WTC11 (cell line): ENCODE measurements at regions not wholly inside any gene's neighbourhood (a gene's known extent, or its start where the extent isn't known, plus 50 kb on each side); places are given as distances from the start of the nearest gene placed in this dataset.
"Not testable (repeated sequence)": the region's sequence is repeated elsewhere in the genome, so short reads cannot be mapped to it uniquely, and the experiment has no call there.

Experiments
- ELF4 ChIP-seq: sonication (generic); formaldehyde crosslinking; IDR thresholded peaks from 2 replicates; pipeline ENCODE4 v1.8.1; 2022; ENCODE audit warnings: low read depth, mild to moderate bottlenecking, moderate library complexity, missing genetic modification reagents
- FOXP4 ChIP-seq: sonication (generic); formaldehyde crosslinking; IDR thresholded peaks from 2 replicates; pipeline ENCODE4 v1.8.0; 2022; ENCODE audit warnings: mild to moderate bottlenecking, missing genetic modification reagents
- NR1H2 ChIP-seq: sonication (generic); formaldehyde crosslinking; IDR thresholded peaks from 2 replicates; pipeline ENCODE4 v1.9.0; 2021; ENCODE audit warnings: mild to moderate bottlenecking, moderate library complexity, missing genetic modification reagents
- TF ChIP-seq, protein P1 (sequence below): fragments of 200-600 bp; IDR thresholded peaks from 2 replicates; pipeline ENCODE4 v1.8.0; 2022; ENCODE audit warnings: antibody characterized with exemption
- TF ChIP-seq, protein P2 (sequence below): sonication (generic); formaldehyde crosslinking; IDR thresholded peaks from 2 replicates; pipeline ENCODE4 v1.8.0; 2023; ENCODE audit warnings: missing genetic modification reagents, mild to moderate bottlenecking, borderline replicate concordance
- TF ChIP-seq, protein P3 (sequence below): sonication (generic); formaldehyde crosslinking; IDR thresholded peaks from 2 replicates; pipeline ENCODE4 v1.8.1; 2023; ENCODE audit warnings: mild to moderate bottlenecking, moderate library complexity, missing genetic modification reagents
- TF ChIP-seq, protein P4 (sequence below): fragments of 250-450 bp; sonication (Bioruptor Pico); IDR thresholded peaks from 2 replicates; pipeline ENCODE4 v1.9.0; 2021; ENCODE audit warnings: mild to moderate bottlenecking

GRCh38 chr16:5240278-5240626, 142.7 kb upstream of the EEF2KMT start:
- TF ChIP-seq, protein P1, sequence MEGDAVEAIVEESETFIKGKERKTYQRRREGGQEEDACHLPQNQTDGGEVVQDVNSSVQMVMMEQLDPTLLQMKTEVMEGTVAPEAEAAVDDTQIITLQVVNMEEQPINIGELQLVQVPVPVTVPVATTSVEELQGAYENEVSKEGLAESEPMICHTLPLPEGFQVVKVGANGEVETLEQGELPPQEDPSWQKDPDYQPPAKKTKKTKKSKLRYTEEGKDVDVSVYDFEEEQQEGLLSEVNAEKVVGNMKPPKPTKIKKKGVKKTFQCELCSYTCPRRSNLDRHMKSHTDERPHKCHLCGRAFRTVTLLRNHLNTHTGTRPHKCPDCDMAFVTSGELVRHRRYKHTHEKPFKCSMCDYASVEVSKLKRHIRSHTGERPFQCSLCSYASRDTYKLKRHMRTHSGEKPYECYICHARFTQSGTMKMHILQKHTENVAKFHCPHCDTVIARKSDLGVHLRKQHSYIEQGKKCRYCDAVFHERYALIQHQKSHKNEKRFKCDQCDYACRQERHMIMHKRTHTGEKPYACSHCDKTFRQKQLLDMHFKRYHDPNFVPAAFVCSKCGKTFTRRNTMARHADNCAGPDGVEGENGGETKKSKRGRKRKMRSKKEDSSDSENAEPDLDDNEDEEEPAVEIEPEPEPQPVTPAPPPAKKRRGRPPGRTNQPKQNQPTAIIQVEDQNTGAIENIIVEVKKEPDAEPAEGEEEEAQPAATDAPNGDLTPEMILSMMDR = not testable (repeated sequence)
- not testable (repeated sequence) for TF ChIP-seq ELF4, NR1H2, FOXP4 (CRISPR knock-in tag)
- TF ChIP-seq, protein P2, sequence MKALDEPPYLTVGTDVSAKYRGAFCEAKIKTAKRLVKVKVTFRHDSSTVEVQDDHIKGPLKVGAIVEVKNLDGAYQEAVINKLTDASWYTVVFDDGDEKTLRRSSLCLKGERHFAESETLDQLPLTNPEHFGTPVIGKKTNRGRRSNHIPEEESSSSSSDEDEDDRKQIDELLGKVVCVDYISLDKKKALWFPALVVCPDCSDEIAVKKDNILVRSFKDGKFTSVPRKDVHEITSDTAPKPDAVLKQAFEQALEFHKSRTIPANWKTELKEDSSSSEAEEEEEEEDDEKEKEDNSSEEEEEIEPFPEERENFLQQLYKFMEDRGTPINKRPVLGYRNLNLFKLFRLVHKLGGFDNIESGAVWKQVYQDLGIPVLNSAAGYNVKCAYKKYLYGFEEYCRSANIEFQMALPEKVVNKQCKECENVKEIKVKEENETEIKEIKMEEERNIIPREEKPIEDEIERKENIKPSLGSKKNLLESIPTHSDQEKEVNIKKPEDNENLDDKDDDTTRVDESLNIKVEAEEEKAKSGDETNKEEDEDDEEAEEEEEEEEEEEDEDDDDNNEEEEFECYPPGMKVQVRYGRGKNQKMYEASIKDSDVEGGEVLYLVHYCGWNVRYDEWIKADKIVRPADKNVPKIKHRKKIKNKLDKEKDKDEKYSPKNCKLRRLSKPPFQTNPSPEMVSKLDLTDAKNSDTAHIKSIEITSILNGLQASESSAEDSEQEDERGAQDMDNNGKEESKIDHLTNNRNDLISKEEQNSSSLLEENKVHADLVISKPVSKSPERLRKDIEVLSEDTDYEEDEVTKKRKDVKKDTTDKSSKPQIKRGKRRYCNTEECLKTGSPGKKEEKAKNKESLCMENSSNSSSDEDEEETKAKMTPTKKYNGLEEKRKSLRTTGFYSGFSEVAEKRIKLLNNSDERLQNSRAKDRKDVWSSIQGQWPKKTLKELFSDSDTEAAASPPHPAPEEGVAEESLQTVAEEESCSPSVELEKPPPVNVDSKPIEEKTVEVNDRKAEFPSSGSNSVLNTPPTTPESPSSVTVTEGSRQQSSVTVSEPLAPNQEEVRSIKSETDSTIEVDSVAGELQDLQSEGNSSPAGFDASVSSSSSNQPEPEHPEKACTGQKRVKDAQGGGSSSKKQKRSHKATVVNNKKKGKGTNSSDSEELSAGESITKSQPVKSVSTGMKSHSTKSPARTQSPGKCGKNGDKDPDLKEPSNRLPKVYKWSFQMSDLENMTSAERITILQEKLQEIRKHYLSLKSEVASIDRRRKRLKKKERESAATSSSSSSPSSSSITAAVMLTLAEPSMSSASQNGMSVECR (CRISPR knock-in tag) = not testable (repeated sequence)
- TF ChIP-seq, protein P3, sequence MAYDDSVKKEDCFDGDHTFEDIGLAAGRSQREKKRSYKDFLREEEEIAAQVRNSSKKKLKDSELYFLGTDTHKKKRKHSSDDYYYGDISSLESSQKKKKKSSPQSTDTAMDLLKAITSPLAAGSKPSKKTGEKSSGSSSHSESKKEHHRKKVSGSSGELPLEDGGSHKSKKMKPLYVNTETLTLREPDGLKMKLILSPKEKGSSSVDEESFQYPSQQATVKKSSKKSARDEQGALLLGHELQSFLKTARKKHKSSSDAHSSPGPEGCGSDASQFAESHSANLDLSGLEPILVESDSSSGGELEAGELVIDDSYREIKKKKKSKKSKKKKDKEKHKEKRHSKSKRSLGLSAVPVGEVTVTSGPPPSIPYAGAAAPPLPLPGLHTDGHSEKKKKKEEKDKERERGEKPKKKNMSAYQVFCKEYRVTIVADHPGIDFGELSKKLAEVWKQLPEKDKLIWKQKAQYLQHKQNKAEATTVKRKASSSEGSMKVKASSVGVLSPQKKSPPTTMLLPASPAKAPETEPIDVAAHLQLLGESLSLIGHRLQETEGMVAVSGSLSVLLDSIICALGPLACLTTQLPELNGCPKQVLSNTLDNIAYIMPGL (CRISPR knock-in tag) = 0 out of 2 replicates have a peak, but pooled peaks have one; percentile 23
- TF ChIP-seq, protein P4, sequence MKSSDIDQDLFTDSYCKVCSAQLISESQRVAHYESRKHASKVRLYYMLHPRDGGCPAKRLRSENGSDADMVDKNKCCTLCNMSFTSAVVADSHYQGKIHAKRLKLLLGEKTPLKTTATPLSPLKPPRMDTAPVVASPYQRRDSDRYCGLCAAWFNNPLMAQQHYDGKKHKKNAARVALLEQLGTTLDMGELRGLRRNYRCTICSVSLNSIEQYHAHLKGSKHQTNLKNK (CRISPR knock-in tag) = not testable (repeated sequence)
